Frontal cortex (tissue), 3 donors: ENCODE measurements at regions not wholly inside any gene's neighbourhood (a gene's known extent, or its start where the extent isn't known, plus 50 kb on each side); places are given as distances from the start of the nearest gene placed in this dataset.
"Not testable (repeated sequence)": the region's sequence is repeated elsewhere in the genome, so short reads cannot be mapped to it uniquely, and the experiment has no call there.

Source experiments
- DNase-seq, 2 donors: peaks; one replicate each; pipeline ENCODE4 v3.0.0; 2012; ENCODE audit warnings: low spot score in 2 of 2
- FAIRE-seq: peaks from 2 replicates; lab custom pipeline; 2012; peaks lifted over from hg19 to GRCh38; lab: Jason Lieb, UNC
- donor health status: control.
- donor health status: control.
- donor health status: control.

- FAIRE-seq, DNase-seq: not testable (repeated sequence)
These were observed 628.1 kb upstream of the DEFB115 start for GRCh38 chr20:30629376-30629775.

GRCh38 chr20:30630761-30631160 lies 626.7 kb upstream of the DEFB115 start:
- DNase-seq (no peak), FAIRE-seq (no peak)

GRCh38 chr20:30631261-30631789 lies 626.1 kb upstream of the DEFB115 start:
- DNase-seq, FAIRE-seq: not testable (repeated sequence)

- not testable (repeated sequence) for FAIRE-seq, DNase-seq
These were observed 624.7 kb upstream of the DEFB115 start for GRCh38 chr20:30632773-30633172.

- not testable (repeated sequence) for DNase-seq, FAIRE-seq
These were observed 615.9 kb upstream of the DEFB115 start for GRCh38 chr20:30641522-30641921.

GRCh38 chr20:30660982-30661381 lies 596.5 kb upstream of the DEFB115 start:
- DNase-seq, FAIRE-seq: not testable (repeated sequence)

- not testable (repeated sequence) for DNase-seq, FAIRE-seq
These were observed 589.0 kb upstream of the DEFB115 start for GRCh38 chr20:30668418-30668817.

- not testable (repeated sequence) for FAIRE-seq, DNase-seq
These were observed 588.0 kb upstream of the DEFB115 start for GRCh38 chr20:30669330-30670029.

- FAIRE-seq, DNase-seq: not testable (repeated sequence)
These were observed 586.3 kb upstream of the DEFB115 start for GRCh38 chr20:30671120-30671519.

GRCh38 chr20:30675988-30676564 lies 581.4 kb upstream of the DEFB115 start:
- FAIRE-seq, DNase-seq: not testable (repeated sequence)

- DNase-seq, FAIRE-seq: not testable (repeated sequence)
These were observed 575.2 kb upstream of the DEFB115 start for GRCh38 chr20:30682236-30682635.

GRCh38 chr20:30712861-30713260 lies 544.6 kb upstream of the DEFB115 start:
- FAIRE-seq, DNase-seq: not testable (repeated sequence)

GRCh38 chr20:30719415-30720199 lies 537.9 kb upstream of the DEFB115 start:
- FAIRE-seq, DNase-seq: not testable (repeated sequence)

GRCh38 chr20:30723511-30723910 lies 534.0 kb upstream of the DEFB115 start:
- DNase-seq, FAIRE-seq: not testable (repeated sequence)

GRCh38 chr20:30723934-30724687 lies 533.4 kb upstream of the DEFB115 start:
- FAIRE-seq = not testable (repeated sequence)
- DNase-seq = peak in 1 of 2 donors; percentile 4

- not testable (repeated sequence) for FAIRE-seq
- peak in 1 of 2 donors; percentile 0 for DNase-seq
These were observed 532.8 kb upstream of the DEFB115 start for GRCh38 chr20:30724688-30725074.

- FAIRE-seq, DNase-seq: not testable (repeated sequence)
These were observed 532.3 kb upstream of the DEFB115 start for GRCh38 chr20:30725188-30725587.

- not testable (repeated sequence) for DNase-seq, FAIRE-seq
These were observed 529.1 kb upstream of the DEFB115 start for GRCh38 chr20:30728271-30728885.
